ENCODE measurements at regions not wholly inside any gene's neighbourhood (a gene's known extent, or its start where the extent isn't known, plus 50 kb on each side); places are given as distances from the start of the nearest gene placed in this dataset.

- Histone ChIP-seq H3K9me3 (no peaks in the 10 kb centered on the region), H3K4me3 (replicated peaks in 1 of 3) (no peak overlapping the region), H3K4me1 (no peaks in the 10 kb centered on the region), H3K36me3 (no peaks in the 10 kb centered on the region), H3K27ac (no peak overlapping the region), H3K27me3 (no peaks in the 10 kb centered on the region)
- intact Hi-C loops (cut with DNase I): no loop called here
- no peak for DNase-seq
- WGBS, 2 donors: 72 to 74% methylated on average over 3 of the region's 3 CpGs
- TF ChIP-seq CTCF (IDR thresholded peaks at IDR 0.05): no peak
- no peak for TF ChIP-seq POLR2A (IDR thresholded peaks at IDR 0.05)
Measured at GRCh38 chr7:23969443-23969842, 259.4 kb downstream of the STK31 start.

GRCh38 chr7:23970193-23970592, 260.2 kb downstream of the STK31 start:
- DNase-seq: no peak
- no peaks in the 10 kb centered on the region for H3K4me1 ChIP-seq
- H3K27me3 ChIP-seq: no peaks in the 10 kb centered on the region
- no peaks in the 10 kb centered on the region for H3K36me3 ChIP-seq
- no peak overlapping the region for H3K27ac ChIP-seq
- H3K4me3 ChIP-seq (replicated peaks in 1 of 3): no peak overlapping the region
- TF ChIP-seq CTCF (IDR thresholded peaks at IDR 0.05) (no peak), POLR2A (IDR thresholded peaks at IDR 0.05) (no peak)
- no peaks in the 10 kb centered on the region for H3K9me3 ChIP-seq
- intact Hi-C loops (cut with DNase I): no loop called here
- WGBS, 2 donors: 58 to 71% methylated on average over 2 of the region's 2 CpGs

DNA sequence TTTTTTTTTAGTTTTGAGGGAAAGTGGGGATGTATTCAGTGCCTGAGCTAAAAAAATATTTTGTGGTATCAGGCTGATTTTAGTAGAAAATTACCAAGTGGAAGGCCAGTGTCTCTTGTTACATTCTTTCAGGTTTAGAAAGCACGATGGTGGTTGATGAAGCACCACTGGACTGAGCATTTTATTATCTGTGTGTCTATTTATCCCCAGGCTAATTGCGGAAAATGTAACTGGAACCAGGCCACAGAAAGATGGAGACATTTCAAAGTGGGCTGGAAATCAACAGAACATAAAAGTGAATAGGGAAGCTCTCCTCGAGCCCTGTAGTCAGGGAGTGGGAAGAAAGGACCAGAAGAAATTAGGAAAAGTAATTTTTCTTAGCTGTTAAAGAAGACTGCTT, 261.0 kb downstream of the STK31 start:
- intact Hi-C loops (cut with DNase I): no loop called here
- Histone ChIP-seq H3K4me3 (replicated peaks in 1 of 3) (no peak overlapping the region), H3K27ac (no peak overlapping the region), H3K27me3 (no peaks in the 10 kb centered on the region), H3K36me3 (no peaks in the 10 kb centered on the region), H3K4me1 (no peaks in the 10 kb centered on the region), H3K9me3 (no peaks in the 10 kb centered on the region)
- DNase-seq: no peak
- 70 to 86% methylated on average over 3 of the region's 3 CpGs for WGBS, 2 donors
- TF ChIP-seq CTCF (IDR thresholded peaks at IDR 0.05): no peak
- no peak for TF ChIP-seq POLR2A (IDR thresholded peaks at IDR 0.05)

- Histone ChIP-seq H3K36me3 (no peaks in the 10 kb centered on the region), H3K9me3 (no peaks in the 10 kb centered on the region), H3K4me3 (replicated peaks in 1 of 3) (no peak overlapping the region), H3K27me3 (no peaks in the 10 kb centered on the region), H3K27ac (no peak overlapping the region), H3K4me1 (no peaks in the 10 kb centered on the region)
- intact Hi-C loops (cut with DNase I): no loop called here
- WGBS, 2 donors: 91 to 94% methylated on average over 3 of the region's 3 CpGs
- no peak for DNase-seq
- TF ChIP-seq CTCF (IDR thresholded peaks at IDR 0.05): no peak
- no peak for TF ChIP-seq POLR2A (IDR thresholded peaks at IDR 0.05)
Measured at GRCh38 chr7:23972057-23972456, 262.0 kb downstream of the STK31 start.

- DNase-seq: no peak
- intact Hi-C loops (cut with DNase I): no loop called here
Measured at GRCh38 chr7:23973264-23973663, 263.2 kb downstream of the STK31 start.

More at GRCh38 chr7:23973264-23973663, 263.2 kb downstream of the STK31 start:
- Histone ChIP-seq H3K36me3 (no peaks in the 10 kb centered on the region), H3K27me3 (no peaks in the 10 kb centered on the region), H3K4me3 (replicated peaks in 1 of 3) (no peak overlapping the region), H3K27ac (no peak overlapping the region), H3K4me1 (no peaks in the 10 kb centered on the region), H3K9me3 (no peaks in the 10 kb centered on the region)
- WGBS, 2 donors: 74 to 81% methylated on average over 3 of the region's 3 CpGs
- TF ChIP-seq CTCF (IDR thresholded peaks at IDR 0.05): no peak
